ENCODE measurements at regions not wholly inside any gene's neighbourhood (a gene's known extent, or its start where the extent isn't known, plus 50 kb on each side); places are given as distances from the start of the nearest gene placed in this dataset.

GRCh38 chr14:62110941-62111340, 348.7 kb downstream of the SNAPC1 start:
- Mint-ChIP-seq H3K9me3 (no peaks in the 10 kb centered on the region), H3K4me3 (no peak overlapping the region), H3K27ac (no peak overlapping the region), H3K36me3 (ENCODE audit: low read depth) (no peaks in the 10 kb centered on the region), H3K4me1 (no peaks in the 10 kb centered on the region), H3K27me3 (ENCODE audit: low read depth) (peaks cover 34% of the 10 kb centered on the region)
- TF ChIP-seq CTCF (IDR thresholded peaks at IDR 0.05; ENCODE audit: unreplicated experiment in 3 of 3) = no peak

- H3K27me3 Mint-ChIP-seq (ENCODE audit: low read depth) = peaks cover 95% of the 10 kb centered on the region
- peak; percentile 52 to 73 (median 60) for TF ChIP-seq CTCF (IDR thresholded peaks at IDR 0.05; ENCODE audit: unreplicated experiment in 3 of 3)
- no peaks in the 10 kb centered on the region for H3K9me3 Mint-ChIP-seq
- peaks cover 11% of the 10 kb centered on the region for H3K4me1 Mint-ChIP-seq
- no peaks in the 10 kb centered on the region for H3K36me3 Mint-ChIP-seq (ENCODE audit: low read depth)
- no peak overlapping the region for H3K27ac Mint-ChIP-seq
- H3K4me3 Mint-ChIP-seq = peak overlapping the region; percentile 80 to 86 (median 82)
These were observed 355.0 kb downstream of the SNAPC1 start for GRCh38 chr14:62117010-62117750.

- peaks cover 11% of the 10 kb centered on the region for H3K4me1 Mint-ChIP-seq
- peaks cover 99% of the 10 kb centered on the region for H3K27me3 Mint-ChIP-seq (ENCODE audit: low read depth)
- peak overlapping the region; percentile 80 to 86 (median 82) for H3K4me3 Mint-ChIP-seq
- H3K27ac Mint-ChIP-seq = no peak overlapping the region
- no peak for TF ChIP-seq CTCF (IDR thresholded peaks at IDR 0.05; ENCODE audit: unreplicated experiment in 3 of 3)
- no peaks in the 10 kb centered on the region for H3K9me3 Mint-ChIP-seq
- H3K36me3 Mint-ChIP-seq (ENCODE audit: low read depth) = no peaks in the 10 kb centered on the region
These were observed 355.5 kb downstream of the SNAPC1 start for GRCh38 chr14:62117751-62118105.

GRCh38 chr14:62118461-62118860, 356.2 kb downstream of the SNAPC1 start:
- Mint-ChIP-seq H3K4me3 (peak overlapping the region in 1 of 3 experiments; percentile 62), H3K9me3 (no peaks in the 10 kb centered on the region), H3K4me1 (peaks cover 11% of the 10 kb centered on the region), H3K36me3 (ENCODE audit: low read depth) (no peaks in the 10 kb centered on the region), H3K27me3 (ENCODE audit: low read depth) (peaks cover 99% of the 10 kb centered on the region), H3K27ac (no peak overlapping the region)
- TF ChIP-seq CTCF (IDR thresholded peaks at IDR 0.05; ENCODE audit: unreplicated experiment in 3 of 3) = no peak

- H3K27me3 Mint-ChIP-seq (ENCODE audit: low read depth) = peaks cover 98% of the 10 kb centered on the region
- no peak for TF ChIP-seq CTCF (IDR thresholded peaks at IDR 0.05; ENCODE audit: unreplicated experiment in 3 of 3)
- H3K27ac Mint-ChIP-seq = no peak overlapping the region
- no peaks in the 10 kb centered on the region for H3K36me3 Mint-ChIP-seq (ENCODE audit: low read depth)
- H3K4me3 Mint-ChIP-seq = peak overlapping the region in 2 of 3 experiments; percentile 37 to 62
- H3K4me1 Mint-ChIP-seq = peaks cover 11% of the 10 kb centered on the region
- H3K9me3 Mint-ChIP-seq = no peaks in the 10 kb centered on the region
These were observed 356.7 kb downstream of the SNAPC1 start for GRCh38 chr14:62118871-62119270.

GRCh38 chr14:62123961-62124360, 361.7 kb downstream of the SNAPC1 start:
- Mint-ChIP-seq H3K27ac (no peak overlapping the region), H3K9me3 (no peaks in the 10 kb centered on the region), H3K4me3 (no peak overlapping the region), H3K27me3 (ENCODE audit: low read depth) (peaks cover 78% of the 10 kb centered on the region), H3K36me3 (ENCODE audit: low read depth) (no peaks in the 10 kb centered on the region), H3K4me1 (no peaks in the 10 kb centered on the region)
- no peak for TF ChIP-seq CTCF (IDR thresholded peaks at IDR 0.05; ENCODE audit: unreplicated experiment in 3 of 3)

Data from nephron (organoid).